GM19395 (cell line): ENCODE measurements at regions not wholly inside any gene's neighbourhood (a gene's known extent, or its start where the extent isn't known, plus 50 kb on each side); places are given as distances from the start of the nearest gene placed in this dataset.

ENCODE experiments used
- ATAC-seq: cut with Tn5 transposase; IDR thresholded peaks from one replicate; pipeline ENCODE4 v1.9.1; 2021; ENCODE audit warnings: mild to moderate bottlenecking, moderate library complexity; ENCODE audit not compliant: unreplicated experiment

- ATAC-seq: no peak
Observed at GRCh38 chr6:19759117-19759880, 77.9 kb upstream of the ID4 start.

- no peak for ATAC-seq
Observed at GRCh38 chr6:19761121-19761520, 76.0 kb upstream of the ID4 start.

GRCh38 chr6:19771753-19772336 is 65.3 kb upstream of the ID4 start:
- no peak for ATAC-seq

GRCh38 chr6:19772891-19773290 is 64.3 kb upstream of the ID4 start:
- ATAC-seq: no peak

- ATAC-seq: no peak
Observed at GRCh38 chr6:19781269-19781668, 55.9 kb upstream of the ID4 start.

GRCh38 chr6:19782588-19782987 is 54.6 kb upstream of the ID4 start:
- ATAC-seq: no peak
